HG03575 (cell line): ENCODE measurements at regions not wholly inside any gene's neighbourhood (a gene's known extent, or its start where the extent isn't known, plus 50 kb on each side); places are given as distances from the start of the nearest gene placed in this dataset.
A peak's percentile ranks its signal among the peaks of the same experiment; 100 is the strongest.
"Not testable (repeated sequence)": the region's sequence is repeated elsewhere in the genome, so short reads cannot be mapped to it uniquely, and the experiment has no call there.

Source experiments
- ATAC-seq: cut with Tn5 transposase; IDR thresholded peaks from one replicate; pipeline ENCODE4 v1.9.1; 2021; ENCODE audit not compliant: unreplicated experiment, insufficient number of reproducible peaks, low FRiP score; ENCODE audit errors: extremely low read depth

DNA sequence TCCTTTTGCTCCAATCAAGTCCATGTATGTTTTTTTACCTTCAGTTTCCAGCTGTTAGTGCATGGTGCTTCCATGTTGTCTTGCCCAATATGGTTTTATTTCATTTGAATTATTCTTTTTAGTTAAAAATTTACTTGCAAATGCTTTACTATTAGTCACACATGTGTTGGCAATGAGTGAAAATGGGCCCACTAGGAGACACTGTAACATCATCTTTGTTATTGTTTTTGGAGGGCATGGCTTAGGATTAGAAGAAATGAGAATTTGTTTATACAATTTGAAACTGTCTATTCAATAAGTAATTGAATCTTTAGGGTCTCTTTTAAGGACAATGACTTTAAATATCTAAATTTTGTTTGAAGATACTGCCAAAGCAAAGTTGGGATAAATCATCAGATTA, 133.7 kb downstream of the BRMS1L start:
- no peak for ATAC-seq

DNA sequence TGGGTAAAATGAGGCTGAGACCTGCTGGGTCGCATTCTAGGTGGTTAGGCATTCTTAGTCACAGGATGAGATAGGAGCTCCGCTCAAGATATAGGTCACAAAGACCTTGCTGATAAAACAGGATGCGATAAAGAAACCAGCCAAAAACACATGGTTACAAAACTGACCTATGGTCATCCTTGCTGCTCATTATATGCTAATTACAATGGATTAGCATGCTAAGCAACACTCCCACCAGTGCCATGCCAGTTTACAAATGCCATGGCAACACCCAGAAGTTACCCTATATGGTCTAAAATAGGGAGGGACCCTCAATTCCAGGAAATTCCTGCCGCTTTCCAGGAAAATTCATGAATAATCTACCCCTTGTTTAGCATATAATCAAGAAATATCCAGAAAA, 132.4 kb downstream of the BRMS1L start:
- ATAC-seq = no peak

DNA sequence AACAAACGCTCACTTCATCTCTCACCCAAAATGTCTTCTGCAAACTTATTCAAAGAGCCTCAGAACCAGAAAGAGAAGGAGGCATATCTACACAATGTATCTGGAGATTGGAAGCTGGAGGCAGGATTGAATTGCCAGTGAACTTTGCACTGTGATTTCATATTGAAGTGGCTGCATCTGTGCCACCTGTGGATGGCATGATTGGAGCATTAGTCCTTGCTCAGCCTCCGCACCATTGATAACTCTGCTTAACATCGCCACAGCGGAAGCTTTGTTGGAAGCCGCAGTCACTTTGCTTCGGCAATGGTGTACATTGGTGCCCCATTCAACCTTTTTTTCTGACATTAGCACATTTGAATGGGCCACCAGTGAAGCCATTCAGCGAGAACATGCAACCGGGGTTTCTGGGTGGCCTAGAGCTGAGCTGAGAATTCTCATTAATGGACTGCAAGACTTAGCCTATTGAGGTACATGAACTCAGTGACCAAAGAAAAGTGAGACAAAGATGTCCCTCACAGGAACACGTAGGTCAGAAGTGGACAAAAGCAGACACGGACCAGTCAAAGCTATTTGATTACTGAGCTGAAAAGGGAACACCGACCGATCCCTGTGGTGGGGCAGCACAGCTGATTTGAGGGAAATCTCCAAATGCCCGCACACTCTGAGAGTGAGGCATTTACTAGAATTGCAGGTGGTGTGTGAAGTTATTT, 130.4 kb downstream of the BRMS1L start:
- ATAC-seq = no peak

DNA sequence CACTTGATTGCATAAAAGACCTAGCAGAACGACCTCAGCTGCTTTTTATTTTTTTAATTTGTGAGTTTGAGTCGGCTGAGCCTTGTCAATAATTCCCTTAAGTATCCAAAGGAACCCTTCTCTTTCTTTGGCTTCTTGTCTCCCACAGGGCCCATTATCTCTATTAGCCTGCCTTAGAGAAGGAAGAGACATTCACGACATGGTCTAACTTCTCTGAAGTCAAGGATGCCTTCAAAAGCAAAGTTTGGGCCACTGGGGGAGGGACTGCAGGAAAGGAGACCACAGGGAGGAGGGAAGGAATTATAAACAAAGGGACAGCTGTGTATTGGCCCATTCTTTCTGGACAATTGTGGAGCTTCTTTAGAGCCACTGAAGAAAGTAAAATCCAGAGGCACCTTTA, 126.4 kb downstream of the BRMS1L start:
- no peak for ATAC-seq

DNA sequence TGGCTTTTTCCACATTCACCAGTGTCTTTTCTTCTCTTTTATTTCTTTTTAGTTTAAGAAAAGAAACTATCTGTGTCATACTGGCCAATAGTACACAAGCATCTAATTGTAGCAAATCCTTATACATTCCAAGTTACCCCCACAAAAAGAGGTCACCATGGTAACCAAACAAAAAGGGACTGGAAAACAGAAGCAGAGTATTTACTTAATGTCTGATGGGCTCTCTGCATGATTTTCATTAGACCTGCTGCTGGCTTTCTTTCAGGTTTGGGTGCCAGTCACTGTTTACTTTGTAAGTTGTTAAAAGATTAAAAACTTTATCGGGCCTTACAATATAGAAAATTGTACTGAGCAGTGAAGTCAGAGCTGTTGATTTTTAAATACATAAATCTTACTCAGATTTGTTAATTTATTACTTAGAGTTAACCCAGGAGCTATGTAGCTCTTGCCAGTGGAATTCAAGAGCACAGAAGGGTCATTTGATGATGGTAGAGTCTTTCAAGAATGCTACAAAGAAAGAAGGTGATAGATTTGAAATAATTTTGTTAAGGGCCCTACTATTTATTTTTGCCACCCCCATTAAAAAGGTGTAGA, 123.9 kb downstream of the BRMS1L start:
- no peak for ATAC-seq

DNA sequence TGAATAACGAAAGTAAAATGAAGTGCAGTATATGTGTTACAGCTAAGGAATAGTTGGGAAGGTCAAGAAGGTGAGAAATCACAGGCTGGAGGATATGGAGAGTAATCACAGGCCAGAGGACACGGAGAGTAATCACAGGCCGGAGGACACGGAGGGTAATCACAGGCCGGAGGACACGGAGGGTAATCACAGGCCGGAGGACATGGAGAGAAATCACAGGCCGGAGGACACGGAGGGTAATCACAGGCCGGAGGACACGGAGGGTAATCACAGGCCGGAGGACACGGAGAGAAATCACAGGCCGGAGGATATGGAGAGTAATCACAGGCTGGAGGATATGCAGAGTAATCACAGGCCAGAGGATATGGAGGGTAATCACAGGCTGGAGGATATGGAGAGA, 121.8 kb downstream of the BRMS1L start:
- not testable (repeated sequence) for ATAC-seq

DNA sequence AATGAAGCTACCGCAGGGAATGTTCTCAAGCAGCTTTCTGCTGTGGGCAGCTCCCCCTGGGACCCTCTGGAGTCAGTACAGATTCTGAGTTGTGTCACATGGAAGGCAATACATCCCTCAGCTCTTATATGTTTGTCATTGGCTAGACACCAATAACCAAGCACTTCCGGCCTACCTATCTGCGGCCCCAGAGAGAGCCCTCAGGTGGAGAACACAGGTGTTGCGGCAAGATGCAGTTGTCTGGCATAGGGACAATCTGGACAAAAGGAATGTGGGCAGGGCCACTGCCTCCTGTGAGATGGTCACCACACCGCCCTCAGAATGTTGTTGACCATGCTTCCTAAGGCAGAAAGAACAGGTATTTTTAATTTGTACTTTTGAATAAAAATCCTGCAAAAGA, 118.7 kb downstream of the BRMS1L start:
- ATAC-seq = no peak

DNA sequence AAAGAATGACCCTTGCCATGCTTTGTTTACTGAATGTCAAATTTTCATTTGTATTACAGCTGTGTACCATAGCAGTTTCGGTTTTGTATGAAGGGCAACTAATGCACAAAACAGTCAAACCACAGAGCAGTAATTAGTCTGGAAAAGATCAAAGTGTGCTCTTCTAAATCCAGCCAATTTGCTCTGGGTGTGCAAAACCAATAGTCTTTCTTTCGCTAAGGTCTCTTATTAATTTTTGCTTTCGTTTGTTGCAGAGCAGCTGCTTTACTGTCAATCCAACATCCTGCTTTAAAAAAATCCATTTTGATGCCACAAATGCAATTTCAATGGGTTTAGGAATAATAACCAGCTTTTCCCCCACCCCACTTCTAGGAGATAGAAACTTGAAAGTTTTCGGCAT, 114.2 kb downstream of the BRMS1L start:
- ATAC-seq = no peak

DNA sequence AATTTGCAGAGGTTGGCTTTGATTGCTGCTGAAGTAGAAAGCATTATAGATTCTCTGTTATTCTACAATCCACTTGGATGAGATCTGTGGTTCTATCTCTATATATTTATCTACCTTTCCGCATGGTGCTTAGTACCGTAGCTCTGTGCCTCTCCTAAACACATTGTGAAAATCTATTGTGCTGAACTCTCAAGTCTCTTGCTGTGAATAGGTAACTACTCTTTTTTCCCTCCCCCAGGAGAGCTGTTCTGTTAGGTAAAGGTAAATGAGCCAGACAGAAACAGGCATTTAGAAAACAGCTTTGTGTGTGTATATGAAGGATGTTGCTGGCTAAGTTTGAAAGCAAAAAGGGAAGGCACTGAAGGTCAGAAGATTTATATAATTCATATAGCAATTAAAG, 112.6 kb downstream of the BRMS1L start:
- no peak for ATAC-seq

DNA sequence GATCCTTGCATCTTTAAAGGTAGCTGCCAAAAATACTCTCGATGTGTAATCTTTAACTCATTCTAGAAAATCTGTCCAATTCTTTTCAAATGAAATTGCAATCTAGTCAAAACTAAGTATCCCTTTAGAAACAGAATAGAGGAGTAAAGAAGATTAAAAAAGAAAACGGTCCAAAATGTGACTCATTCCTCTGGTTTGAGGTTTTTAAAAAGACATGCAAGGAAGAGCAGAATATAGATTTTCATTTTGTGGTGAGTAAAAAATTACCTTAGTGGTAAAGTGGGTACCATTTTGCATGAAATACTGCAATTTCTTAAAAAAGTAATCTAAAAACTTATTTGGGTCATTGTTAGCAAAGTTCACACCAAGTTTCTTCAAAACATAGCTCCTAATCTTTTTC, 108.4 kb downstream of the BRMS1L start:
- peak; percentile 80 for ATAC-seq

DNA sequence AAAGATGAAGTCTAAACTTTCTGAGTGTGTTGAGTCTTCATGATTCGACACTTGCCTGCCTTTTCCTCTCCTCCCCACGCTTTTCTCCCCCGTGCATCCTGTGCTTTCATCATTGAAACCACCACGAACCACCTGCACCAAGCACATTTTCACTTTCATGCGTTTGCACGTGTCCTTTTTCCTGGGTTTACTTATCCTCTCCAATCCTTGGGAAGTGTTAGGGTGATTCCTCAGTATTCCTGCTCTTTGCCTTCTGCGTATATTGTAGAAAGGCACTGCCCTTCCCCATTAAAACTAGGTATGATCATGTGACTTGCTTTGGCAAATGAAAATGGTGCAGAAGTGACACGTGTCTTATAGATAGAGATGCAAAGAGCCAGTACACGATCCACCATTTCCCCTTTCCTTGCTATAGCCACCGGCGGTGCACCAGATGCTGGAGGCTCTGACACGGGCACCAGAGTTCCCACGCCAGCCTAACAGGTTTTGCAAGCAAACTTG, 106.6 kb downstream of the BRMS1L start:
- ATAC-seq = no peak

DNA sequence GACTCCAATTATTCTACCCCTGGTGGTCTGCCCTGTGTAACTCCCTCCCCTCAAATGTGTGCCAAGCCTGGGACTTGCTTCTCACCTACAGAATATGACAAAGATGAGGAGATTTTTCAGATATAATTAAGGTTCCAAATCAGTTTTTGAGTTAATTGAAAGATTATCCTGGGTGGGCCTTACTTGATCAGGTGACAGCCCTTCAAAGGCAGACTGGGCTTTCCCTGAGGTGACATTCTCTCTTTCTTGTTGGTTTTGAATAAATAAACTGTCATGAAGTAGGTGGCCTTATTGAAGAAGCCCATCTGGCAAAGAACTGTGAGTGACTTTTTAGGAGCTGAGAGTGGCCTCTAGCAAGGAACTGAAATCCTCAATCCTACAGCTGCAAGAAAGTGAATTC, 106.0 kb downstream of the BRMS1L start:
- no peak for ATAC-seq

DNA sequence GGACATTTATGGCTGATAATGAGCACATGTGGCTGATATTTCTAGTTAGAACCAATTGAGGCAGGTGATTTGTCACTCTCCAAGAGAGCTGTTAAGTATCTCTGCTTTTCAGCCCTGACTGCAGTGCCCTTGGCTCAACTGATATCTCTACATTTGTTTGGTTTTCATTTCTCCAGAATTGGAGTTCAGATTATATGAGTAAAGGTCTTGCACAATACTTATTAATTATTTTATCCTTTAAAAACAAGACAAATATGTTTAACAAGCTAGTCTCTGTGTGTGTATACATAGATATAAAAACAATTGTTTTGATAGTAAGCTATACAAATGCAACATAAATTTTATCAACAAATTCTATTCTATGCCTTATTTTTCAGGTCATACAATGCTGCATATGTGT, 105.2 kb downstream of the BRMS1L start:
- ATAC-seq = no peak

DNA sequence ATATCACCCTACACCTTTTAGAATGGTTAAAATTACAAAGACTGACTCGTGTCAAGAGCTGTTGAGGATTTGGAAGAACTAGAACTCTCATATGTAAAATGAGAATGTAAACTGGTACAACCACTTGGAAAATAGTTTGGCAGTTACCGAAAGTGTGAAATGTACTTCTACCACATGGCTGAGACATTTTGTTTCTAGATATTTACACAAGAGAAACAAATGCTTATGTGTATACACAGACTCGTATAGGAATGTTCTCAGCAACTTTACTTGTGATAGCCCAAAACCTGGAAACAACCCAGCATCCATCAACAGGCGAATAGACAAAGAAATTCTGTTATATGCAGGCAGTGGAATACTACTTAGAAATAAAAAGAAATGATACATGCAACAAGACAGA, 103.0 kb downstream of the BRMS1L start:
- ATAC-seq = no peak

DNA sequence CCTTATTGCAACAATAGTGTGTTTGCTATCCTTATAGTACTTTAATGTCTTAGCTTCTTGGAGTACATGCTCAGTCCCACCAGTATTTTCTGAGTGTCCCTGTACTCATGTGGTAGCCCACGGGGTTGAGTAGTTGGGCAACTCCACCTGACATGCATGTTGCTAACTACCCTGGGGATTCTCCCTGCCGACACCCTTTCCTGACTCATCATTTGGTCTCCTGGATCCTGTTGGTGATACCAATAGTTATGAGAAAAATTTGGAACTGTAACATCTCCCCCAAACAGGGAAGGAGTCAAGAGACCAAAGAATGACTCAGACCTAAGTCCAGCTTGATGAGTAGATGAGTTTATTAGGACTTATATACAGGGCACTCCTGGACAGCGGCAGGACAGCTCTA, 101.6 kb downstream of the BRMS1L start:
- ATAC-seq = no peak

DNA sequence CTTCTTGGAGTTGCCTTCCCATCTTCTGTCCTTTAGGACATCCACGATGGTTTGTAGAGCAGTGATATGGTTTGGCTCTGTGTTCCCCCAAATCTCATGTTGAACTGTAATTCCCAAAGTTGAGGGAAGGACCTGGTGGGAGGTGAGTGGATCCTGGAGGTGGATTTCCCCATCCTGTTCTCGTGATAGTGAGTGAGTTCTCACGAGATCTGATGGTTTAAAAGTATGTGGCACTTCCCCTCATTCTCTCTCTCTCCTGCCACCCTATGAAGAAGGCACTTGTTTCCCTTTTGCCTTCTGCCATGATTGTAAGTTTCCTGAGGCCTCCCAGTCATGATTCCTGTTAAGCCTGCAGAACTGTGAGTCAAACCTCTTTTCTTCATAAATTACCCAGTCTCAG, 99.2 kb downstream of the BRMS1L start:
- no peak for ATAC-seq

DNA sequence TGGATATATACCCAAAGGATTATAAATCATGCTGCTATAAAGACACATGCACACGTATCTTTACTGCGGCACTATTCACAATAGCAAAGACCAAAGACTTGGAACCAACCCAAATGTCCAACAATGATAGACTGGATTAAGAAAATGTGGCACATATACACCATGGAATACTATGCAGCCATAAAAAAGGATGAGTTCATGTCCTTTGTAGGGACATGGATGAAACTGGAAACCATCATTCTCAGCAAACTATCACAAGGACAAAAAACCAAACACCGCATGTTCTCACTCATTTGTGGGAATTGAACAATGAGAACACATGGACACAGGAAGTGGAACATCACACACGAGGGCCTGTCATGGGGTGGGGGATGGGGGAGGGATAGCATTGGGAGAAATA, 96.5 kb downstream of the BRMS1L start:
- ATAC-seq = not testable (repeated sequence)

DNA sequence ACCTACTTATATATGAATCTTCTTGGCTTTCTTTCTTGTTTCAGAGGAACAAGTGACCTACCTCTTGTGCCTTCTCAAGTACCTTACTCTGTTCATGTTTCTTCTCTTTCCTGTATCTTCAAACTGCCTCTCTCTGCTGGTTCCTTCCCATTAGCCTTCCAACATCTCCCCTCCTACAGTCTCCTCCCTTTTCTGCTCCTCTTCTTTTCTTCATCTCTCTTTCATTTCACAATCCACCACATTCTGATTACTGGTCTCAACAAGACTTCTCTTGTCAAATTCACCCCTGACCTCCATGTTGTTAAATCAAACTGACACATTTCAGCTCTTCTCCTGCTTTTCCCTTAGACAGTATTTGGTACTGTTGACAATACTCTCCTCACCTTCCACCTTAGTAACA, 95.6 kb downstream of the BRMS1L start:
- no peak for ATAC-seq
